ENCODE measurements at regions not wholly inside any gene's neighbourhood (a gene's known extent, or its start where the extent isn't known, plus 50 kb on each side); places are given as distances from the start of the nearest gene placed in this dataset.

DNA sequence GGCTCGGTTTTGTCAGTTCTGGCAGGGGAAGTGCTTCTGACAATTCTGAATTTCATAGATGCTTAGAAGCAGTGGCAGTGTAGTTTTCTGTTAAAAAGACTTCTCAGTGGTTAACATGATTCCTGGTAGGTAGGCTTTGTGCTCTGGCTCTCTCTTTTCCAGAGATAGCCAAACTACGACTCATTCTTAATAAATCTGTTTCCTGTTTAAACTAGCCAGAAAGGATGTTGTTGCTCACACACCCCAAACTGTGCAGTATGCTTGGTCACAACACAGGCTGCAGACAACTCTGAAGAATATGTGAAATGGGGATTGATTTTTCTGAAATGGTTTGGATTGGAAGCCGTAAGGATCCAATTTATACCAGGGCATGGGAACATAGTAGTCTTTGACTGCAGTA is 711.5 kb downstream of the PCDH17 start:
- TF ChIP-seq CTCF (IDR thresholded peaks at IDR 0.05) = no peak
- TF ChIP-seq POLR2A (IDR thresholded peaks at IDR 0.05) = no peak

All from heart left ventricle (tissue), 13 donors.